ENCODE measurements at regions not wholly inside any gene's neighbourhood (a gene's known extent, or its start where the extent isn't known, plus 50 kb on each side); places are given as distances from the start of the nearest gene placed in this dataset.
"Not testable (repeated sequence)": the region's sequence is repeated elsewhere in the genome, so short reads cannot be mapped to it uniquely, and the experiment has no call there.

DNA sequence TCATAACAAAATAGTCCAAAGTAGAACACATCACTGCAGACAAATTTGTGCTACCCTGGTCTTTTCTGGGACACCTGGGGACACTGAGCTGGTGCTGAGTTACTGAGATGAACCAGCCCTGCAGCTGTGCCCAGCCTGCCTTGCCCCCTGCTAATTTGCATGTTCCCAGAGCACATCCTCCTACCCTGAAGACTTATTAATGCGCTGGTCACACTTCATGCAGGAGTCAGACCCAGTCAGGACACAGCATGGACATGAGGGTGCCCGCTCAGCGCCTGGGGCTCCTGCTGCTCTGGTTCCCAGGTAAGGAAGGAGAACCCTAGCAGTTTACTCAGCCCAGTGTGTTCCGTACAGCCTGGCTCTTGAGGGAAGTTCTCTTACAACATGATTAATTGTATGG lies 1518.3 kb downstream of the RPIA start:
- no peaks in the 10 kb centered on the region for H3K9me3 ChIP-seq
- intact Hi-C loops (cut with DNase I; ENCODE audit: low total_unique reads): no loop called here
- no peaks in the 10 kb centered on the region for H3K4me1 ChIP-seq
- peak in 1 of 3 donors; percentile 49 for TF ChIP-seq POLR2AphosphoS5 (IDR thresholded peaks at IDR 0.05)
- TF ChIP-seq, protein P1, sequence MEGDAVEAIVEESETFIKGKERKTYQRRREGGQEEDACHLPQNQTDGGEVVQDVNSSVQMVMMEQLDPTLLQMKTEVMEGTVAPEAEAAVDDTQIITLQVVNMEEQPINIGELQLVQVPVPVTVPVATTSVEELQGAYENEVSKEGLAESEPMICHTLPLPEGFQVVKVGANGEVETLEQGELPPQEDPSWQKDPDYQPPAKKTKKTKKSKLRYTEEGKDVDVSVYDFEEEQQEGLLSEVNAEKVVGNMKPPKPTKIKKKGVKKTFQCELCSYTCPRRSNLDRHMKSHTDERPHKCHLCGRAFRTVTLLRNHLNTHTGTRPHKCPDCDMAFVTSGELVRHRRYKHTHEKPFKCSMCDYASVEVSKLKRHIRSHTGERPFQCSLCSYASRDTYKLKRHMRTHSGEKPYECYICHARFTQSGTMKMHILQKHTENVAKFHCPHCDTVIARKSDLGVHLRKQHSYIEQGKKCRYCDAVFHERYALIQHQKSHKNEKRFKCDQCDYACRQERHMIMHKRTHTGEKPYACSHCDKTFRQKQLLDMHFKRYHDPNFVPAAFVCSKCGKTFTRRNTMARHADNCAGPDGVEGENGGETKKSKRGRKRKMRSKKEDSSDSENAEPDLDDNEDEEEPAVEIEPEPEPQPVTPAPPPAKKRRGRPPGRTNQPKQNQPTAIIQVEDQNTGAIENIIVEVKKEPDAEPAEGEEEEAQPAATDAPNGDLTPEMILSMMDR (IDR thresholded peaks at IDR 0.05 in 8 of 11, conservative IDR thresholded peaks at IDR 0.05 in 3 of 11): no peak
- H3K27ac ChIP-seq: no peak overlapping the region
- H3K36me3 ChIP-seq: no peaks in the 10 kb centered on the region
- peak overlapping the region in 1 of 8 donors; percentile 6 for H3K4me3 ChIP-seq
- WGBS, 5 donors: 77 to 85% (median 78%) methylated on average over 4 of the region's 4 CpGs
- H3K27me3 ChIP-seq (replicated peaks in 1 of 7): no peaks in the 10 kb centered on the region
- peak; percentile 76 for DNase-seq

DNA sequence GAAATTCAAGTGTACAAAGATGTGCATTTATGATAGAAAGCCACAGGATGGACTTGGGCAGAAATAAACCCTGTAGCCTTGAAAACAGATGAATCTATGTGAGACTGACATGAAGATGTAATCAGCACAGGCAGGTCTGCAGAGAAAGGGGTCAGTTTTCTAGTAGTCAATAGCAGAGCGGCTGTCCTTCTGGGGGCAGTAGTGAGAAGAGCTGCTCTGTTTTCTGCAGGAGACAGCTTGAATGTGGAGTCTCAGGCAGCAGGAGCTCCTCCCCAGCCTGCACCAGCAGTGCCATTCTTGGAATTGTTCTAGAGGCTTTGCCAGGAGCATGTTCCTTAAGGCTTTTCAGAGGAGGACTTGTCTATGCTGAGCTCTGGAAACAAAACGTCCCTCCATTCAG lies 1524.4 kb downstream of the RPIA start:
- H3K27ac ChIP-seq; H3K27me3 ChIP-seq (replicated peaks in 1 of 7); DNase-seq; intact Hi-C loops (cut with DNase I; ENCODE audit: low total_unique reads); H3K4me3 ChIP-seq; H3K36me3 ChIP-seq; H3K9me3 ChIP-seq: not testable (repeated sequence)
- peaks cover 0 to 12% (median 0%) of the 10 kb centered on the region in 6 donors for H3K4me1 ChIP-seq
- 44 to 72% (median 64%) methylated on average over 2 of the region's 2 CpGs for WGBS, 5 donors

DNA sequence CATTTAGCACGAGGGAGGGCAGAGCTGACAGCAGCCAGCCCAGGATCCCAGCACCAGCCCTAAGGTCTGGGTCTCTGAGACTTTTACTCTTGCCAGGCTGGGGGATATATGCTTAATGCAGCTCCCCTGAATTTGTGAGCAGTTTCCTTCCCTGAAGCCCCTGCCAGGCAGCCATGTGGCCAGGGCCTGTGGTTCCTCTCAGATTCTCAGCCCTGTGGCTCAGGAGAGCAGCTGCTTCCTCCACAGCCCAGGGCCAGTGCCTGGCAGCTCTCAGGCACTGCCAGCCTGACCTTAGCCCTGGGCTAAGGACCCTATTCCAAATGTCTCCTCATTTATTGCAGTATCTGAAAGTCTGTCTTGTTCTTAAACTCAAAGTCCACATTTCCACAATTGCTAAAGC lies 1525.3 kb downstream of the RPIA start:
- intact Hi-C loops (cut with DNase I; ENCODE audit: low total_unique reads); H3K4me3 ChIP-seq; H3K27ac ChIP-seq; H3K27me3 ChIP-seq (replicated peaks in 1 of 7); H3K9me3 ChIP-seq; DNase-seq; H3K36me3 ChIP-seq: not testable (repeated sequence)
- H3K4me1 ChIP-seq: peaks cover 0 to 12% (median 0%) of the 10 kb centered on the region in 6 donors
- 5 to 32% (median 30%) methylated on average over 1 of the region's 1 CpG for WGBS, 5 donors
- TF ChIP-seq POLR2AphosphoS5 (IDR thresholded peaks at IDR 0.05): peak in 1 of 3 donors; percentile 43

DNA sequence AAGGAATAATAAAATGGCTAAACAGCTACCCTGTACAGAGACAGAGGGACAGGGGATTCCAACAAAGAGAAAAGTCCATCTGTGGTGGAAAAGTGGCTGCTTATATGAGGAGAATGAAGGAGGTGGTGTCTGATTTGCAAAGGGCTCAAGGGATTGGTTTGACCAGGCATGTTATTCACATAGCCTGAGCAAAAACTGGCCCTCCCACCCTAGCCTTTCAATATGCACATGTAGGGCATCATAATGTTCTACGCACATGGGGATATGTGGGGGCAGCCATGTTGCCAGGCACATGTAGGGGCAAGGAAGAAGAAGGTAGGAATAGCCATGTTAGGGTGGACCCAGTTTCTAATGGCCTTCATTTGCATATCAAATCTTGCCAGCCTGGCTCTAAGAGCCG lies 1527.1 kb downstream of the RPIA start:
- H3K27ac ChIP-seq; H3K36me3 ChIP-seq; DNase-seq; H3K27me3 ChIP-seq (replicated peaks in 1 of 7); intact Hi-C loops (cut with DNase I; ENCODE audit: low total_unique reads); H3K4me3 ChIP-seq; H3K9me3 ChIP-seq: not testable (repeated sequence)
- H3K4me1 ChIP-seq: peaks cover 0 to 12% (median 0%) of the 10 kb centered on the region in 6 donors
- 82 to 100% (median 96%) methylated on average over 1 of the region's 2 CpGs for WGBS, 5 donors

DNA sequence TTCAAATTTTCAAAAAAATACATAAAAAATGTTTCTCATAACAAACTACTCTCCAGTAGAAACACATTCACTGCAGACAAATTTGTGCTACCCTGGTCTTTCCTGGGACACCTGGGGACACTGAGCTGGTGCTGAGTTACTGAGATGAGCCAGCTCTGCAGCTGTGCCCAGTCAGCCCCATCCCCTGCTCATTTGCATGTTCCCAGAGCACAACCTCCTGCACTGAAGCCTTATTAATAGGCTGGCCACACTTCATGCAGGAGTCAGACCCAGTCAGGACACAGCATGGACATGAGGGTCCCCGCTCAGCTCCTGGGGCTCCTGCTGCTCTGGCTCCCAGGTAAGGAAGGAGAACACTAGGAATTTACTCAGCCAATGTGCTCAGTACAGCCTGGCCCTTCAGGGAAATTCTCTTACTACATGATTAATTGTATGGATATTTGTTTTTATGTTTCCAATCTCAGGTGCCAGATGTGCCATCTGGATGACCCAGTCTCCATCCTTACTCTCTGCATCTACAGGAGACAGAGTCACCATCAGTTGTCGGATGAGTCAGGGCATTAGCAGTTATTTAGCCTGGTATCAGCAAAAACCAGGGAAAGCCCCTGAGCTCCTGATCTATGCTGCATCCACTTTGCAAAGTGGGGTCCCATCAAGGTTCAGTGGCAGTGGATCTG lies 1529.3 kb downstream of the RPIA start:
- H3K36me3 ChIP-seq; H3K9me3 ChIP-seq; intact Hi-C loops (cut with DNase I; ENCODE audit: low total_unique reads); H3K27ac ChIP-seq; H3K27me3 ChIP-seq (replicated peaks in 1 of 7): not testable (repeated sequence)
- H3K4me1 ChIP-seq: peaks cover 0 to 11% (median 0%) of the 10 kb centered on the region in 6 donors
- peak overlapping the region in 2 of 8 donors; percentile 5 to 50 for H3K4me3 ChIP-seq
- peak; percentile 84 for DNase-seq
- WGBS, 5 donors: 61 to 76% (median 65%) methylated on average over 2 of the region's 2 CpGs
- peak in 2 of 3 donors; percentile 39 to 68 for TF ChIP-seq POLR2AphosphoS5 (IDR thresholded peaks at IDR 0.05)

DNA sequence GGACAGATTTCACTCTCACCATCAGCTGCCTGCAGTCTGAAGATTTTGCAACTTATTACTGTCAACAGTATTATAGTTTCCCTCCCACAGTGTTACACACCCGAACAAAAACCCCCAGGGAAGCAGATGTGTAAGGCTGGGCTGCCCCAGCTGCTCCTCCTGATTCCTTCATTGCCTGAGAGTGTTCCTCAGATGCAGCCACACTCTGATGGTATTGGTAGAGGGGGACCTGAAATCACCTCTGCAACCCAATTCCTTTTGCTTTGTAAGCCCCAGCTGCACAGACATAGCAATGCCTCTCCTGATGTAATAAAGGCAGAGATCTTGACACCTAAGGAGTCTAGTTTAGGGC lies 1529.8 kb downstream of the RPIA start:
- 7 to 19% (median 13%) methylated on average over 1 of the region's 1 CpG for WGBS, 5 donors
- H3K36me3 ChIP-seq: no peaks in the 10 kb centered on the region
- peaks cover 0 to 6% (median 0%) of the 10 kb centered on the region in 6 donors for H3K4me1 ChIP-seq
- no peak for DNase-seq
- no peak overlapping the region for H3K27ac ChIP-seq
- peak overlapping the region in 2 of 8 donors; percentile 5 to 50 for H3K4me3 ChIP-seq
- no peaks in the 10 kb centered on the region for H3K27me3 ChIP-seq (replicated peaks in 1 of 7)
- H3K9me3 ChIP-seq: no peaks in the 10 kb centered on the region
- intact Hi-C loops (cut with DNase I; ENCODE audit: low total_unique reads): no loop called here
- TF ChIP-seq, protein P1 (IDR thresholded peaks at IDR 0.05 in 8 of 11, conservative IDR thresholded peaks at IDR 0.05 in 3 of 11): no peak
- no peak for TF ChIP-seq POLR2AphosphoS5 (IDR thresholded peaks at IDR 0.05)
- TF ChIP-seq POLR2A (IDR thresholded peaks at IDR 0.05): no peak

DNA sequence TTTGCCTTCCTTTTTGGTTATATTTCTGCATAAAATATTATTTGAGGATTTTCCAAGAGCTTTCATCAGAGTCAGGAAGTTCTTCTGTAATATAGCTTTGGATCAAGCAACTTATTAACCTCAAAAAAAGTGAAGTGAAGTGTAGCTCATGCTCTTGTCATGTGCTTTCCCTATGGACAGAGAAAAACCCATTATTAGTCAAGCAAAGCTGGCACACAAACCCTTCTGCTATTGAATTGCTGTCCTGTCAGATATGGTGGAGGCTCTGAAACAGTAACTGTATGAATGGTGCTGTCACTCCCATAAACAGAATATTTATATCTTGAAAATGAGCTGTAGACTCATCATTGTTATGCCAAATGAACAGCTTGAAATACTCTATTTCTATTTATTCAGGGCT lies 1533.3 kb downstream of the RPIA start:
- H3K4me1 ChIP-seq; H3K9me3 ChIP-seq; H3K36me3 ChIP-seq; H3K27ac ChIP-seq; H3K27me3 ChIP-seq (replicated peaks in 1 of 7); DNase-seq; H3K4me3 ChIP-seq; intact Hi-C loops (cut with DNase I; ENCODE audit: low total_unique reads): not testable (repeated sequence)

DNA sequence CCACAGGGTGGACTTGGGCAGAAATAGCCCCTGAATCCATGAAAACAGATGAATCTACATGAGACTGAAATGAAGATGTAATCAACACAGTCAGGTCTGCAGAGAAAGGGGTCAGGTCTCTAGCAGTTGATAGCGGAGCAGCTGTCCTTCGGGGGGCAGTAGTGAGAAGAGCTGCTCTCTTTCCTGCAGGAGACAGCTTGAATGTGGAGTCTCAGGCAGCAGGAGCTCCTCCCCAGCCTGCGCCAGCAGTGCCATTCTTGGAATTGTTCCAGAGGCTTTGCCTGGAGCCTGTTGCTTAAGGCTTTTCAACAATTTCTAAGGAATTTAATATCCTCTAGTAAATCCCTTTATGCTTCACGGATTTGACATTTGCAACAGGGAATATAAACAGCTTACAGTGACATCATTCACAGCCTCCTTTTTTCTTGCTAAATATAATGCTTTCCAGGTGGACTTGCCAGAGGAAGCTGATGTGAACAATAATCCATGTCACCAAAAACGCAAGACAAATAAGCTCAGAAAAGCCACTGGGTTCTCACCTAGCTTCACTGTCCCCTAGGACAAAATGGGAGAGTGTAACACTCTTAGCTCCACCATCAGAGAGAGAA lies 1535.1 kb downstream of the RPIA start:
- H3K27me3 ChIP-seq (replicated peaks in 1 of 7); intact Hi-C loops (cut with DNase I; ENCODE audit: low total_unique reads); H3K27ac ChIP-seq; H3K4me1 ChIP-seq; H3K9me3 ChIP-seq; H3K4me3 ChIP-seq; DNase-seq; H3K36me3 ChIP-seq: not testable (repeated sequence)
- 42 to 66% (median 51%) methylated on average over 5 of the region's 5 CpGs for WGBS, 5 donors

DNA sequence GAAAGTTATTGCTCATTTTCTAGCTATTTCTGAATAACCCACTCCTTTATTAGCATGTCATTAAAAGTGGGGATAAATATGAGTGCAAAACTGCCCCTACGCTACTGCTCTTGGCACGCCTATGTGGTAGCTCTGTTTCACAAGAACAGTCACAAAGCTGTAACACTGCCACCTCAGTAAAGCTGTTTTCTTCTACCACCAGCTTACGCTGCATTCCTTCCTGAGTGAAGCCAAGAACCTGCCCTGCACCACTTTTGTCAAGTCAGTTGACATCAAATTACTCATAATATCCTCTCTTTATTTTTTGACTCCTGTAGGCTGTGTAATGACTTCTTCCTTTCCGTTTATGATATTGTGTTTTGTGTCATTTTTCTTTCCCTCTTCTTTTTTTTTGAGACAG lies 1539.7 kb downstream of the RPIA start:
- WGBS, 5 donors: 74 to 92% (median 85%) methylated on average over 4 of the region's 4 CpGs
- H3K27ac ChIP-seq; intact Hi-C loops (cut with DNase I; ENCODE audit: low total_unique reads); DNase-seq; H3K27me3 ChIP-seq (replicated peaks in 1 of 7); H3K9me3 ChIP-seq; H3K4me3 ChIP-seq; H3K4me1 ChIP-seq; H3K36me3 ChIP-seq: not testable (repeated sequence)
